ENCODE measurements at regions not wholly inside any gene's neighbourhood (a gene's known extent, or its start where the extent isn't known, plus 50 kb on each side); places are given as distances from the start of the nearest gene placed in this dataset.

DNA sequence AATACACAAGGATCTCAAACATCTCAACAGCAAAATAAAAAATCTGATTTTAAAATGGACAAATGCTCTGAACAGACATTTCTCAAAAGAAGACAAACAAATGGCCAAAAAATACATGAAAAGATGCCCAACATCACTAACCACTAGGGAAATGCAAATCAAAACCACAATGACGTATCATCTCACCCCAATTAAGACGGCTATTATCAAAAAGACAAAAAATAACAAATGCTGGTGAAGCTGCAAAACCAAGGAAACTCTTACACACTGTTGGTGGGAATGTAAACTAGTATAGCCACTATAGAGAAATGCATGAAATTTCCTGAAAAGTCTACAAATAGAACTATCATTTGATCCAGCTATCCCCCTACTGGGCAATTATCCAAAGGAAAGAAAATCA, 145.0 kb downstream of the BTG1 start:
- no peak for DNase-seq (ENCODE audit: low read depth in 2 of 2)

DNA sequence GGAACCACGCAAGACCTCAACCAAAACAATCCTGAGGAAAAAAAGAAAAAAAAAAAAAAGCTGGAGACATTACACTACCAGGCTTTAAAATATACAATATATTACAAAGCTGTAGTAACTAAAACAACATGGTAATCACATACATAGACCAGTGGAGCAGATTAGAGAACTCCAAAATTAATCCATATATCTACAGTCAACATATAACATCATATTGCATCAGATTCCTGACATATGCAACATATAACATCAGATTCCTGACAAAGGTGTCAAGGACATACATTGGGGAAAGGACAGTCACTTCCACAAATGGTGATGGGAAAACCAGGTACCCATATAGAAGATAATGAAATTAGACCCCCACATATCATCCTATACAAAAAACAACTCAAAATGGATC, 145.8 kb downstream of the BTG1 start:
- DNase-seq (ENCODE audit: low read depth in 2 of 2): no peak

DNA sequence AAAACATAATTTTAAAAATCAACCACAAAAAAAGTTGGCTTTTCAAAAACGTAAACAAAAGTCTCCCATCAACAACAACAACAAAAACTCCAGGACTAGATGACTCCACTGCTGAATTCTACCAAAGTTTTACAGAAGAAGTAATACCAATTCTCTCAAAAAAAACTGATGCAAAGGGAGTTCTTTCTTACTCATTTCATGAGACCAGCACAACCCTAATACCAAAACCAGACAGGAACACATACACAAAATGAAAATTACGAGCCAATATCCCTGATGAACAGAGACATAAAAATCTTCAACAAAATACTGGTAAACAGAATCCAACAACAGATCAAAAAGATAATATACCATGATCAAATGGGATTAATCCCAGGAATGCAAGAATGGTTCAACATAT, 147.3 kb downstream of the BTG1 start:
- DNase-seq (ENCODE audit: low read depth in 2 of 2): no peak

DNA sequence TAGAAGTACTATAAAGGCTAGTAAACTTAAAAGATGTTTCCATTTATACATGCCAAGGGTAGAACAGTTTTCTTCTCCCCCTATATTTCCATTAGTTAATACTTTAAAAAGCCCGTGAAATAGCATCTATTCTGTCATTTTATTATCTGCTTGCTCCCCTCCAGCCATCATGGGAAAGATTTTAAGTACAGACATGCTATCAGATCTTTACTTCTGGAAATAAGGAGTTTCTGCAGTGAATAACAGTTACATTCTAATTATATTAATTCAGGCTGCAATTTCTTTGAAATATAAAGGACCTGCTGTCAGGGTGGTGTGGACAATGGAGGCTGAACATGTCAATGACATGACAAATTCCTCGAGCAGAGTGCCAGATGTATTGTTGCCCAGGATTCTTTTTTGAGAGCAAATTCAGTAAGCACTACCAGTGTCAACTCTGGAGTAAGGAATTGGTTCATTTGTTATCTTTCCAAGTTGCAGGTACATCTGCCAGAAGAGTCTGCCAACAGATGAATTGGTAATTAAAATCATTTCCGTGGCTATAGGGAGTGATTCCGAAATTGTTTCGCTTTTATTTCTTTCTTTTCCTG, 151.3 kb downstream of the BTG1 start:
- DNase-seq (ENCODE audit: low read depth in 2 of 2): no peak

DNA sequence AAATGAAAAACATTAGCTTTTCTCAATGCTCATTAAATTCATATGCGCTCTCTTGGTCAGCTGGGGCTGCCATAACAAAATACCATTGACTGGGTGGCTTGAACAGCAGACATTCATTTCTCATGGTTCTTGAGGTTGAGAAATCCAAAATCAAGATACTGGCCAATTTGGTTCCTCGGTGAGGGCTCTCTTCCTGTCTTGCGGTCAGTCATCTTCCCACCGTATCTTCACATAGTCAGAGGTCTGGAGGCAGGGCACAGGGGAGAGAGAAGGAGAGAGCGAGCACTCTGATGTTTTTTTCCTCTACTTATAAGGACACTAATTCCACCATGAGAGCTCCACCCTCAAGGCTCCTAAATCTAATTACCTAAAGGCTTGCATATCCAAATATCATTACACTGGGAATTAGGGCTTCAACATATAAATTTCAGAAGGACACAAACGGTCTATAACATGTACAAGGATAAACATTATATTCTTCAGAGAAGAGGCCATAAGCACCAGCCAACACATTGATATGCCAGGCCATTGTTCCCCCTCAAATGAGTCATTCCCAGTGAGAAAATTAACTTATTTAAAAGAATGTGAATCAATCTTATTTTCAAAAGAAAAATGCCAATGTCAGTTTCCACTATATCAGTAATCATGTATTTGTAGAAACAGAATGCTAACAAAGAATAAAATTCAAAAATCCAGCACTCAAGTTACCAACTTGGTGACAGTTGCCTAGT, 152.2 kb downstream of the BTG1 start:
- DNase-seq (ENCODE audit: low read depth in 2 of 2): no peak

DNA sequence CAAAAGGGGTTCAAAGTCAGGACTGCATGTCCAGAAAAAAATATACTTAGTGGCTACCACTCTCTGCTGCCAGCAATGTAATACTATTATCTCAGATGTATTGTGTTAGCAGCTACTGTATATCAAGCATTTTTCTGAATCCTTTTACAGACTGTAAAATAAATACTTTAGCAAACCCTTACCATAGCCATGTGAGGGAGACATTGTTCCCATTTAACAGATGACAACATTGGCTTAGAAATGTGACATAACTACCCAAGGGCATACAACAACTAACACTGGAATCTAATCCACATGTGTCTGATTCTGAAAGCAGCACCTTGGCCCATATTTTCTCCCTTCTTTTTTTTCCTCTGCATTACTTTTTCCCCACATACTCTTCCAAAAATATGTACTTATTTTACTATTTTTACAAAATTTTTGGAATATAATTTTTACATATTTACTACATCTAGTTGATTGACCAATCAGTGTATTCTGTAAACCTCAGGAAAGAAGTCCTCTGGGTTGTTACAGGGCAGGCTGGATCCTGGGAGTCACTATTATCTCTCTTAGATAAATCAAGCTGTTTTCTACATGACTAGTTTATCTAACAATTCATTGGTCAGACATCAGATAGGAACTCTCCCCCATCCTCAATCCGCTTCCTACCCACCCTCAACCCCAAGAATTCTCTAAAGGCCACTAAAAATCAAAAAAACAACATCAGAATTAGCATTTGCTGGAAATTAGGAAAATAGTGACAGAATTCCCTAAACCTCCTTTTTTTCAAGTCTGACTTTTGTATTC, 154.1 kb downstream of the BTG1 start:
- DNase-seq (ENCODE audit: low read depth in 2 of 2): no peak

DNA sequence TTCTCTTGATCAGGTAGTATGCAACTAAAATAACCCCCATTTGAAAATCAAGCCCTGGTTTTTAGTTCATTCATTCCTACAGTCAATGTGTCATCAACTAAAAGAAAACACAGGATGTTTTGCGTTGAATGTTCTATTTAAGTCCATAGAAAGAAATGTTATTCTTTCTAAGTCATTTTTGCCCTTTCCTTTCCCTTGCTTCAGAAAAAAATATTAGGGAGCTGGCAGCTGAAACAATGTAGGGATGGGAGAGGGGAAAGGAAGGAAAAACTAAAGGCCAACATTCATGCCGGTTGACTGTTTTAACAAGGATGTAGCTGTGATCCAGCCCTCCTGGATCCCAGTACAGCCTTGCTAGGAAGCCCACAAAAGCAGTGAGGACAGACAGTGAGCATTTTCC, 155.1 kb downstream of the BTG1 start:
- DNase-seq (ENCODE audit: low read depth in 2 of 2): no peak

DNA sequence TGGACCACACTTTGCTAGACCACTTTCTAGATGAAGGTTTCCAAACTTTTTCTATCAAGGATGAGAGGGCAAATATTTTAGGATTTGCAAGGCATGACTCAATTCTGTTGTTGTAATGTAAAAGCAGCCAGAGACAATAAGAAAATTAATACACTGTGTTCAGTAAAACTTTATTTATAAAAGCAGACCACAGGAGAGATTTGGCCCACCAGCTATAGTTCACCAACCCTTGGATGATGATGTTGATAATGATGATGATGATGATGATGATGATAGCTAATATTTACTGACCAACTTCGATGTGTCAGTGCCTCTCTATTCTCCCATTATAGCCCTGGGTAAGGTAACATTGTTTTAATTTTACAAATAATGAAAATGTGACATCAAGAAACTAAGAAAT, 156.5 kb downstream of the BTG1 start:
- no peak for DNase-seq (ENCODE audit: low read depth in 2 of 2)

DNA sequence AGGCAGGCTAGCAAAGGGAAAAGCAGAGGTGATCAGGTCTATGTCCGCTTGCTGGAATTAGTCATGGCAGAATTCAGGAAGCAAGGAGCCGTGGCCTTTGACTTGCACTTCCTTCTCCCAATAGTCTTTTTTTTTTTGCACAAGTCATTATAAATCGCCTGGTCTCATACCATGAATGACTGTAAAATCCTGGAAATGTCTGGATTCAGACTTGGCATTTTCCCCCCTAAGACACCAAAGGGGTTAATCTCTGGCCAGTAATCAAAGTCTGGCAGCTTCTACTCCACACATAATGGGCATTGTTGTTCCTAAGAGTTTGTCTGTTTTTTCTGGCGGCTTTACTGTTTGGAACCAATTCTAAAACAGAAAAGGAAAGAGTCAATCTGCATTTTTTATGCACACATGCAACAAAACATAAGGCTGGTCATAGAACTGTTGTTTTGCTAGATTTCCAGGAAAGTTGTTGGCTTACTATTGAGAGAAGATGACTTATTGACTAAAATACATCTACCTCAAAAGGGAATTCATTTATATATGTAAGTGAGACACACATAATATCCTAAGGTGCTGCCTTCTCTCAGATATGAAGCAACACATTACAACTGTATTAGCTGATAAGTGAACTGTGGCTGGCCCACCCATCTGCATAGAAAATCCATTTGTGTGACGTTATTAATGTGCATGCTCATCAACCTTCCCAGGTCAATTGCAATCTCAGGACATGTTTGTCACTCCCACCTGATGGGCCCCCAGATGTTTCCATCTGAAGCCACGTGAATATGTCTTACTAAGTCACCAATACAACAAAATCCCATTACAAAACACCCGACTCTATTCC, 157.3 kb downstream of the BTG1 start:
- DNase-seq (ENCODE audit: low read depth in 2 of 2): no peak

DNA sequence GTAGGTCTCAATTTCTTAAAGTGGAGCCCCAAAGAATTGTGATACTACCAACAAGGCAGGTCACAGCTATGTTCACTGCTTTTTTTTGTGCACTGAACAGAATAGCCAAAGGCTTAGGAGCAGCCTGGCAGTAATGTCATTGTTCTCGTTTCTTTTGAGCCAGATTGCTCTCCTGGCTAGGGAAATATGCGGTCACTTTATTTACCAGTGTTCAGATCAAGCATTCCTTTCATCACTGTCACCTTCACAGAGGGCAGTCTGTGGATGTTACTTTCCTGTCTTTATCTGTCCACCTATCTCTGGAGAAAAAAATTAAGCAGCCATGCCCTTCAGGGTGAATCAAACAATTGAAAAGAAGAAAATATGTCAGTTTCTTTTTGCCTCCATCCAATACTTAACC, 159.6 kb downstream of the BTG1 start:
- no peak for DNase-seq (ENCODE audit: low read depth in 2 of 2)

DNA sequence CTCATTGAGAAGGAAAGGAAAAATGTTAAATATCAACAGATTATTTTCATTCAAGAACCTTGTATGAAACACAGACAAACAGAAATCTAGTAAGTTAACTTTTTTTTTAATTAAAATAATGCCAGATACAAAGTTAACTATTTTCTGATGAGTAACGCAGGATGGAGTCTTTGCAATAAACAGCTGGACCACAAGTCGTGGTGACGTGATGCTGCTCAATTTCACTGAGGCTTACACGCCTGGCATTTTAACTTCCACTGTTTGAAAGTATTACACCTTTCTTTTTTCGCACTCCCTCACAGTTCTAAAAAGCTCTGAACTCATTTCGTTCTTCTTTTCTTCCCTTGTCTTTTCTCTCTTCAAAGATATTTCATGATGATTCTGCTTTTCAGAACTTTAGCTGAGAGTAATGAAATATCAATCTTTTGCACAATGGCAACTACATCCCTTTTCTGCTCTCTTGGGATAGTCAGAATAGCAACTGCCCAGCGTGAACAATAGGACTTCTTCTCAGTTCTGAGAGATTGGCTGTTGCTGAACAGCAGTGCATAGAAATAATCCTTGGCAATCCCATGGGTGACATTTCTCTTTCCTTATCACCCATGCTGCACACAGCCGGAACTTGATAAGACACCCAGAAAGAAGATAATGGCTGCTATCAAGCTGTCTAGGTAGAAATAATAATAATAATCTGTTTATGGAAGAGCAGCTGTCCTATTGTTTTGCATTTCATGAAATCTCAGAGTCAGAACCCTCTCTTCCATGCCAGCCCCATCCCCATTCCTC, 160.5 kb downstream of the BTG1 start:
- DNase-seq (ENCODE audit: low read depth in 2 of 2): peak in 1 of 2 experiments; percentile 20

DNA sequence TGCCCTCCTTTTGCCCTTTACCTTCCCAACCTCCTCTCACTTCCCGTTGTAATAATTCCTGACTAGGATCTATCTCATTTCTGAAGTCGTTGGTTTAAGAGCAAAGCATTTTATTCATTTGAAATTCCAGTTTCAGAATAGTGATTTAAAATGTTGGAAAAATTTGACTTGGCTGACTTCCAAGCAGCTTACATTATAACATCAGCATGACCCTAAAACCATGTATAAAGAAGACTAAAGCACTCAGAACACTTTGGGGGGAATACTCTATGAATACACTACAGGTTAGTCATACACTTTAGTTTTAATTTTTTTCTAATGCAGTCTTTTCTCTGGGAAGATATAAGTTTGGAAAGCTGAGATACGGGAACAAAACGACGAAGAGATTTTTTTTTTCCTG, 161.1 kb downstream of the BTG1 start:
- peak; percentile 64 to 66 for DNase-seq (ENCODE audit: low read depth in 2 of 2)

DNA sequence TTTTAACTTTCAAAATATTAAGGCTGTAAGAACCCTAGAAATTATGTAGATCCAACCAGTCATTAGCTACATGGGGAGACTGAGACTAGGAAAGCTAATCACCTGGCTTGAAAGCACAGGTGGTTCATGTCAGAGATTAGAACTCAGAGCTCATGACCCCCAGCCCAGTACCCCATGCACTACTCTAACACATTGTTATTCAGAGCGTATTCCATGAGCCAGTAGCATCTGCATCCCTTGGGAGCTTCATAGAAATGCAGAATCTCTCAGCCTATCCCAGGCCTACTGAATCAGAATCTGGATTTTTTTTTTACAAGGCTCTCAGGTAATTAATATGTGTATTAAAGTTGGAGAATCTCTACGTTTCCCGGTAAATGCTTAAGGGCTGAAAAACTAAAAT, 161.7 kb downstream of the BTG1 start:
- no peak for DNase-seq (ENCODE audit: low read depth in 2 of 2)

DNA sequence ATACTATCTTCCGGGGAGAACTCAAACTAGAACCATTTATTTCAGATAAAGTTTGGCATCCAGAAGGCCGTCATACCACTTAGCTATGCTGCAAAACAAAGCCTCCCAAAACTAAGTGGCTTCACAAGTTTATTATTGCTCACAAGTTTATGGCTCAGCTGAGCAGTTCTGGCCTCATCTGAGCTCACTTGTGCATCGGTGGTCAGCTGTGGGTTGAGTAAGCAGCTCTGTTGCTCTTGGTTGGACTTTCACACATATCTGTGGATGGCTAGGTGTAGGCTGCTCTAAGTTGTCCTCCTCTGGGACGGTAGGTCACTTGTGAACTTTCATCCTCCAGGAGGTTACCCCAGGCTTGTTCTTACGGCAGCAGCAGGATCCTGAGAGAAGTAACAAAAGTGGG, 162.7 kb downstream of the BTG1 start:
- no peak for DNase-seq (ENCODE audit: low read depth in 2 of 2)

DNA sequence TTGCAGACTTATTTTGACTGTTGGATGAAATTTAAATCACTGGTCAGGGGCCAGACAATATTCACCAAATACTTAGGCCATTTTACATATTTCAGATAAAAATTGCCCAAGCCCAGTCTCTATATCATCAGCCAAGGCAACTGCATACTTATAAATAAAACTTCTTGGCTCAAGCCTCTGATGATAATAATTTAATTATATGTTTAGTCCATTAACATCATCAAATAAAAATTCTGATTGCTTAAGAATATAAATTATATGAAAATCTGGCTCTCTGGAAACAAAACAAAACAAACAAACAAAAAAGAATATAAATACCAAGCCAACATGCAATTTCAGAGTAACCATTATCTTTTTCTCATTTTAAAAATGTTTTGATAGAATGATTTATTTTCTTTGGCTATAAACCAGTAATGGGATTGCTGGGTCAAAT, 165.2 kb downstream of the BTG1 start:
- no peak for DNase-seq (ENCODE audit: low read depth in 2 of 2)

DNA sequence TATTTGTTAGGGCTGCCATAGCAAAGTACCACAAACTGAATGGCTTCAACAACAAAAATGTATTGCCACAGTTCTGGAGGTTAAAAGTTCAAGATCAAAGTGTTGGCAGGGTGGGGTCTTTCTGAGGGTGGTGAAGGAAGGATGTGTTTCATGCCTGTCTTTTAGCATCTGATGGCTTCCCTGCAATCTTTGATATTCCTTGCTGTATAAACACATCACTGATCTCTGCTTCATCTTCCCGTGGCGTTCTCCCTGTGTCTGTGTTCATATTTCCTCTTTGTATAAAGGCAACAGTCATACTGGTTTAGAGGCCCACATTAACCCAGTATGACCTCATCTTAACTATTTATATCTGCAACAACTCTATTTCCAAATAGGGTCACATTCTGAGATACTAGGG, 167.5 kb downstream of the BTG1 start:
- DNase-seq (ENCODE audit: low read depth in 2 of 2): no peak

DNA sequence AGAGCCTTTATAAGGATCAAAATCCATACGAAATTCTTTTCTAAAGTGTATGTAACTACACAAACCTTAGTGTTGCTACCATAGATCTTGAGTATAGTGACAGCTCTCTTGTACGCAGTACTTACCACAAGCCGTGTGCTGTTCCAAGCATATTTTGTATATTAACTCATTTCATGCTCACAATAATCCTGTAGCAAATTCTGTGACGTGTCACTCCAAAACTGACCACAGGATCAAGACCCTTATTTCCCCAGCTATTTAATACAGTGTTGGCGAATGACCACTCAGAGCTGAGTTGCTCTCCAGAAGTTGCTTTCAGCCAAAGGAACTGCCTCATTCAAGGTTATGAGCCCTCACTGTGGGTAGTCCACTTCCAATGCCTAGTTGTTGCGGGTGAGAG, 169.8 kb downstream of the BTG1 start:
- DNase-seq (ENCODE audit: low read depth in 2 of 2): no peak

DNA sequence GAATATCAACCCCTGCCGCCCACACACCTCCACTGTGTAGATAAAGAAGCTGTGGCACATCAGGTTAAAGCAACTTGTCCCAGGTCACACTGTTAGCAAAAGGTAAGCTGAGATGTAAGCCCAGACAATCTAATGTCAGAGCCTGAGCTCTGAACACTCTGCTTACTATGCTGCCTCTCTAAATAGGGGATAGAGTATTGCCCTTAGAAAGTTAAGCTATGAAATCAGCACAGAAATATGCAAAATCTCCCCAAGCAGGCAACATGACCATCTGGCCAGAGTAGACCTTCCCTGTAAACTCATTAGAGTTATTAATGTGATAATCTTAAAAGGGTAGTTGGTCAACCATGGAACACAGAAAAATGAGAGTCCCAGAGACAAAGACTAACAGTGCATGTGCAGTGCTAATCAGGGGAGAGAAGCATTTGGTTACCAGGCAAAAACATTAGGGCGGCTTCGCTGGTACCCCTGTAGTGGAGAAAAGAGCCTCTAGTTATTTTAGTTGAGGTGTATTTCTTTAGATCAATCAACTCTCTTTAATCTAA, 171.0 kb downstream of the BTG1 start:
- DNase-seq (ENCODE audit: low read depth in 2 of 2): no peak

DNA sequence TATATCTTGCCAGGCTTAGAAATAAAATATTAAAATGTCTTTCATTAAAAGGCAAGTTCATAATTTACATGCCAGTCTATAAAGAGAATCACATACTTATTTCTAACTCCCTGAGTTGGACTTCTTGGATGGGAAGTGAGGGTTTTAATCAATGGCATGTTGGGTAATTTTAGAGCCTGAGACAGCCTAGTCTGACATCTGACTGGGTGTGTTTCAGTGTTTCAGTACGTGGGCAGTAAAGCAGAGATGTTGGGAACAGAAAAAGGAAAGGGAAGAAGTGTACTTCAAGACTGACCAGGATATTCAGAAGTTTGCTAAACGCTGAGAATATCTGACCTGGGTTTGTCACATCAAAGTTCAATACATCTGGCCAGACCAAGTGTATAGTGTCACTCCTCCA, 171.8 kb downstream of the BTG1 start:
- DNase-seq (ENCODE audit: low read depth in 2 of 2): no peak

DNA sequence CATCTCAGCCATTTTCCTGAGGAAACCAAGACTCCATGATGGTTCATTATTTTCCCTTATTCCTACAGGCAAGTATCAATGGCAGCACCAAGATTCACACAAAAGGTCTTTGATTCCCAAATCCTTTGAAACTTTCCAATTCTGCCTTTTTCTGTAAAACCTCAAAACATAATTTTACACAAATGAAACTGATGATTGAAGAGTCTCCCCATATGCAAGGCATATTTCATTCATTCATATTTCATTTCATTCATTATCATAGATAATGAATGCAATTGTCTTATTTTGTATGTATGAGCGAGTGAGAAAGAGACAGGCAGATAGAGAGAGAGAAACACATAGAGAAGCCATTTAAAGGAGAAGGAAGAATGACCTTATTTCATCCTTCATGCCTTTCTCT, 172.8 kb downstream of the BTG1 start:
- no peak for DNase-seq (ENCODE audit: low read depth in 2 of 2)

DNA sequence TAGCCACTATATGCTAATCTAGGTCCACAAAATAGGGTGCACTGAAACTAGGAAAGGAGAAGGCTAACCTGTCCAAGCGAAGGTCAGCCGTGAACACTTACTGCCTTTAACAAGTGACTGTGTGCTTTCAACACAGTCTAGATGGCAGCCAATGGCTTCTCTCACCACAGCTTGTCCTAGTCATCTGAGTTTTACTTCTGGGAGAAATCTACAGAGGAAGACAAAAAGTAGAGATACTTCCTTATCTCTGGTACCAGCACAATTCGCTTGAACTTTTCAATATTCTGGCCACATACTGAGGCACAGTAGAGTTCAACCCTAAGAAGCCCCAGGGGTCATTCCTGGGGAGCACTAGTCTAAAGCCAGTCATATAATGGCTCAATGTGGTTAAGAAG, 176.9 kb downstream of the BTG1 start:
- DNase-seq (ENCODE audit: low read depth in 2 of 2): no peak

Data from fibroblast of skin of left biceps (primary cell).